ENCODE measurements at regions not wholly inside any gene's neighbourhood (a gene's known extent, or its start where the extent isn't known, plus 50 kb on each side); places are given as distances from the start of the nearest gene placed in this dataset.
"Not testable (repeated sequence)": the region's sequence is repeated elsewhere in the genome, so short reads cannot be mapped to it uniquely, and the experiment has no call there.

- DNase-seq: no peak
- no peak for ATAC-seq
Observed at GRCh38 chr13:37475151-37475550, 123.4 kb downstream of the POSTN start.

GRCh38 chr13:37473035-37473434 is 125.5 kb downstream of the POSTN start:
- ATAC-seq (no peak), DNase-seq (no peak)

DNA sequence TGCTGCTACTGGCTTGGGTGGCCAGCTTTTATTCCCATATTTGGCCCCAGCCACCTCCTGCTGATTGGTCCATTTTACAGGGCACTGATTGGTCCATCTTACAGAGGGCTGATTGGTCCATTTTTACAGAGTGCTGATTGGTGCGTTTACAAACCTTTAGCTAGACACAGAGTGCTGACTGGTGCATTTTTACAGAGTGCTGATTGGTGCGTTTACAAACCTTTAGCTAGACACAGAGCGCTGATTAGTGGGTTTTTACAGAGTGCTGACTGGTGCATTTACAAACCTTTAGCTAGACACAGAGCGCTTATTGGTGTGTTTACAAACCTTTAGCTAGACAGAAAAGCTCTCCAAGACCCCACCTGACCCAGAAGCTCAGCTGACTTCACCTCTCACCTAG is 126.3 kb downstream of the POSTN start:
- not testable (repeated sequence) for ATAC-seq, DNase-seq

DNA sequence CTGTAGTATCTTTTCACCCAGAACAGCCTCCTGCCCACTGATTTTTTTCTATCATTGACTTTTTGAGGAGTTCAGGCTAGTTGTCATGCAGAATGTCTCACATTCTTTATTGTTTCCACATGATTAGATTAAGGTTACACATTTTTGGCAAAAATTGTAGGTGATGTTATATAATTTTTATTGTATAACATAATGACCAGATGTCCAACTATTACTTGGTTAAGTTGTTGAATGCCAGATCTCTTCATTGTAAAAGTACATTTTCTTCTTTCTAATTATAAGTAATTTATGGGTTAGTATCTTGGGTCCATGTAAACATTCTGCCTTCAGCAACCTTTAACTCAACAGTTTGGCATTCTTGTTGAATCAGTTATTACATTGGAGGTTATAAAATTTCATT is 138.4 kb downstream of the POSTN start:
- ATAC-seq: no peak

DNA sequence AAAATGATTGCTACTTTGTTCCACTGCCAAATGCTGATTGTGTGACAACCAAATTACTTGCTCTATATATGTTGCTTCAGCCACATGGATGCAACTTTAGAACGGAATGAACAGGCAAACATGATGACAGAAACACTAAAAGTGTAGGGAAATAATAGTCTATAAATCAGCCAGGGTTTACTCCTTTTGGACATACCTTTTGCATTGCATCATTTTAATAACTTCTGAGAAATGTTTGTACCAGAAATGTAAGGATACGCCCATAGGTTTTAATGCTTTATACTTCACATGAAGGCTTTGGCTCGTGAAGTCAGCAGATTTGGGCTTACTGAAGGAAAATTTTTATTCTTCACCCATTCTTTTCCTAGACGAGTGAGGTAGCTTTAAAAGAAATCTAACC is 141.0 kb downstream of the POSTN start:
- ATAC-seq: no peak

More for the DNA sequence above, 138.4 kb downstream of the POSTN start:
- no peak for DNase-seq

GRCh38 chr13:37456506-37456905 is 142.1 kb downstream of the POSTN start:
- no peak for ATAC-seq
- no peak for DNase-seq

More for the DNA sequence above, 141.0 kb downstream of the POSTN start:
- DNase-seq: no peak

GRCh38 chr13:37456041-37456440 is 142.5 kb downstream of the POSTN start:
- no peak for ATAC-seq

GRCh38 chr13:37453246-37453645 is 145.3 kb downstream of the POSTN start:
- DNase-seq: no peak
- ATAC-seq: no peak

More at GRCh38 chr13:37456041-37456440, 142.5 kb downstream of the POSTN start:
- no peak for DNase-seq

GRCh38 chr13:37450276-37450675 is 148.3 kb downstream of the POSTN start:
- no peak for DNase-seq
- ATAC-seq: no peak

- no peak for ATAC-seq
- no peak for DNase-seq
Observed at GRCh38 chr13:37448153-37448552, 150.4 kb downstream of the POSTN start.

DNA sequence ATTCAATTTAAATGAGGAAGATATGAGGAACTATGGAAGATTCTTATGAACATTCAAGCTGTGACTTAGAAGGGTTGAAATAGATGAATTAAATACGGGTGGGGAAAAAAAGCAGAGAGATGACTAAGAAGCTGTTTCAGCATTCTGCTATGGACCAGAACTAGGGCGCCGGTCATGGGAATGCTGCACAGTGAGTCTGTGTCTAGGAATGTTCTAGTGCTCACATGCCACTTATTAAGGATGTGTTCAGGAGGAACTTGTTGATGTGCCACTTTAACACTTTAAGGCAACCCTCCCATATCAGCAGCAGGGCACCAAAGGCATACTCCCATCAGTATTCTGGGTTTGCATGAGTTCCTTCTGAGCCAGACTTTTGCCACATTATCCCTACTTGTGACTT is 152.1 kb downstream of the POSTN start:
- no peak for ATAC-seq

DNA sequence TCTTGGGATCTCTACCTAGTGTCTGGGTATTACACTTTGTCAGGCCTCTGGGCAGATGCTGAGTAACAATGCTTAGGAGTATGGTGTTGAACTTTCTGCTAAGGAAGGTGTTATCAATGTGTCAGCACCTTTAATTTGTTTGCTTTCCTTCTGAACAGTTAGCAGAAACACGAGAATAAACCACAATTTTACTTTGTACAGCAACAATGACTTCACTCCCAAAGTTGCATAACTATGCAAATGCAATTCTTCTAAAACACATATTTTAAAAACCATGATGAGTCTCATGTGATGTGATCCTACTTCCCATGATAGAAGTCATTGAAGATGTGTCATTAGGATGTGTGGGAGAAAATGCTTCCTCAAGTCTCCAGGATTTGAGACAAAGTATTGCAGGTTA is 155.0 kb downstream of the POSTN start:
- DNase-seq: no peak
- ATAC-seq: no peak

More for the DNA sequence above, 152.1 kb downstream of the POSTN start:
- no peak for DNase-seq

DNA sequence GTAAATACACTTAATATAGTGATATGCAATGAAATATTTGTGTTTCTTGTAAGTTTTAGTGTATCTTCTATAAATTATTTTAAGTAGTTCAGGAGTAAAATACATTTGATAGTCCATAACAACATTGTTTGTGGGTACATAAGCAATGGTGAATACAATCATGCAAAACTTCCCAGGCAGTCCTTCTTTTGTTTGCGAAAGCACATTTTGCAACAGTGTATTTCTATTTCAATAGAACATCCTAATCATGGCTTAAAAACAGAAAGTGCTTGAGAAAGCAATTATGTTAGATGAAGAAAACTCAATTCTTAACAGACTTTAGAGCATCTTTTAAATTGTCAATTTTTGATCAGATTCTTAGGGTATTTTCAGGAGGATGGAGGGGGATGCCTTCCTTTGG is 155.6 kb downstream of the POSTN start:
- no peak for ATAC-seq
- DNase-seq: no peak

GRCh38 chr13:37435881-37436280 is 162.7 kb downstream of the POSTN start:
- DNase-seq (no peak), ATAC-seq (no peak)

- ATAC-seq: no peak
- no peak for DNase-seq
Observed at GRCh38 chr13:37433086-37433485, 165.5 kb downstream of the POSTN start.

DNA sequence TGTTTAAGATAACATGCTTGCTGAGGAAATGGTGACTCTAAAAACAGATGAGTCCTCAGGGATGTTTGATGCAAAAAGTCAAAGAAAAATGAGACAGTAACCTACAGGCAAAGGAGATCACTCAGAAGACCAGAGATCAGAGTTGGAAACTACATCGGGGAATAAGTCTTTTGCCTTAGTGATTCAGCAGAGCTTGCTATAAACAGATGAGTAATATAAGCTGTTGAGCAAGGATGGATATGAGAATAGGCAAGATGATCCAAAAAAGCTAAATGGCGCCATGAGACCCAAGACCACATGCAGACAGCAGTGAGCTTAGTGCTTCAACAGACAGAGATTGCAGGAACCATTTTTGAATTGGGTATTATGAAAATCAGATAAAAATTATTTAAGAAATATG is 168.6 kb downstream of the POSTN start:
- no peak for DNase-seq

GRCh38 chr13:37427843-37428494 is 170.6 kb downstream of the POSTN start:
- ATAC-seq (no peak), DNase-seq (no peak)

More for the DNA sequence above, 168.6 kb downstream of the POSTN start:
- ATAC-seq: no peak

DNA sequence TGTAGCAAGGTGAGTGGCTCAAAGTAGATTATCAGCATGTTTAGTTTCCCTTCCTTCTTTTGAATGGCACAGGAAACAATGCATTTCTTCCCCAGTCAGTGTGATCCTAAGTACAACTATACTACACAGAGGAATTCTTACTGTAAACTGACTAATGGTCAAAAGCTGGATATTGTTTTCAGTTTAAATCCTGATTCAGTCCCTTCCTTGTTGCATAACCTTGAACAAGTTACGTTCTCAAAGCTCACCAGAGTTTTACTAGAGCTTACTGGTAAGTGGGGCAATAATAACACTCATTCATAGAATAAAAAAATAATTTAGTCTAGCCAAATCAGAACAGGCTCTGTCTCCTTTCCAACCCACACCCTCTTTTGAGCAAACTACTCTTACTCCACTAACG is 180.1 kb downstream of the POSTN start:
- ATAC-seq (no peak), DNase-seq (no peak)

GRCh38 chr13:37417060-37417441 is 181.5 kb downstream of the POSTN start:
- DNase-seq: no peak
- no peak for ATAC-seq

- no peak for ATAC-seq
- no peak for DNase-seq
Observed at GRCh38 chr13:37416291-37417059, 182.1 kb downstream of the POSTN start.

GRCh38 chr13:37413161-37413560 is 185.4 kb downstream of the POSTN start:
- DNase-seq (no peak), ATAC-seq (no peak)

- DNase-seq (no peak), ATAC-seq (no peak)
Observed at GRCh38 chr13:37412241-37412921, 186.2 kb downstream of the POSTN start.

DNA sequence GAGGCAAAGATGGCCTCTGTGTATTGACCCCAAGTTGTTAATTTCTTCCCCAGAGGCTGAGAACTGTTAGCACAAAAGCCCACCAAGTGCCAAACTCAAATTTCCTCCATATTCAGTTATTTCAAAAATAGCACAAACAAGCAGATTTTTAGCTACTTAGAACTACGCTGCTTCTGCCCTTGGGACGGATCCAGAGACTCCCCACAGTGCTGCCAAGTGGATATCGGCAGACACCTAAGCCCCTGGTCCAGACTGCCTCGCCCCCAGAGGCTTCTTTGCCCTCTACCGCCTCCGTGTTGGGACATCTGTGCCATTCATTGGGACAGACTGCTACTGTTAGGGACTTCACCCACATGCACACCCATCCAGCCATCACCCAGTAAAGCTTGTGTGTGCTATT is 188.3 kb downstream of the POSTN start:
- no peak for ATAC-seq
- no peak for DNase-seq

Data from stimulated activated naive CD8-positive, alpha-beta T cell treated with anti-CD3 and anti-CD28 coated beads, Interleukin-15, Interleukin-2, amounts not matched to agents 100 U/mL and 50 U/mL, for 24 hours (primary cell).